ENCODE measurements at regions not wholly inside any gene's neighbourhood (a gene's known extent, or its start where the extent isn't known, plus 50 kb on each side); places are given as distances from the start of the nearest gene placed in this dataset.

DNA sequence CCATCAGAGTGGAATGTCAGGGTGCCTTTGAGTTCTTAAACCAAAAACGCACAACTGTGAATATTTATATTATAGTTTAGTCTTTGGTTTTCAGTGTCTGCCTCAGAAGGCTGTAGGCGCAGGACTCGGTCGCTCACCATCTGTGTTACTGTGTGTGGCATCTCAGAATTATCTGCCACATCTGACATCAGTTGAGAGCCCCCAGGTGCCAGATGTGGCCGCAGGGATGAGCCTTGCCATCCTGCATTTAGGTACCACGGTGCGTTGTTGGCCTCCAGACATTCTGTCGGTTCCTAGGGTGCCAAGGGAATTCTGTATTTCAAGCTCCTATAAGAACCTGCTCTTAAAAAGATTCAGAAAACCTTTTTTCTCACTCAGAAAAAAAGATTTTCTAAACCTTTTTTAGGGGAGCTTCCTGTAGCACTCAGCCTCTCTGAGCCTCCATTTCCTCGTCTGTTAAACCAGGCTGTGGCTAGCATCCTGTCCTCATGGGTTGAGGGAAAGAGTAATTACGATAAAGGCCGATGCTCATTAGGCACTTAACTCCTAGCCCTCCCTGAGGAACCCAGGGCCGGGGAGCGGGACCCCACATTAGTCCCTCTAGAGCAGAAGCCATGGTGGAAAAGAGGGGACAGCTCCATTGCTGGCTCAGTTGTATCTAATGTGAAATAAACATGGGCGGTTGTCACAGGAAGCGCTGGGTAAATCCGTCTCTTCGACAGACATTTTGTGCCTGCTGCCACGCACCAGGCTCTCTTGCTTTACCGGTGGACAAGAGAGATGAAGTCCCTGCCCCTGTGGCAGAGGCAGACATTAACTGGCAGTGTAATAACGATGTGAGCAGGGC lies 70.2 kb upstream of the MORC3 start:
- TF ChIP-seq ZFX (IDR thresholded peaks at IDR 0.05; ENCODE audit: borderline replicate concordance) = no peak
- TF ChIP-seq, protein P1, sequence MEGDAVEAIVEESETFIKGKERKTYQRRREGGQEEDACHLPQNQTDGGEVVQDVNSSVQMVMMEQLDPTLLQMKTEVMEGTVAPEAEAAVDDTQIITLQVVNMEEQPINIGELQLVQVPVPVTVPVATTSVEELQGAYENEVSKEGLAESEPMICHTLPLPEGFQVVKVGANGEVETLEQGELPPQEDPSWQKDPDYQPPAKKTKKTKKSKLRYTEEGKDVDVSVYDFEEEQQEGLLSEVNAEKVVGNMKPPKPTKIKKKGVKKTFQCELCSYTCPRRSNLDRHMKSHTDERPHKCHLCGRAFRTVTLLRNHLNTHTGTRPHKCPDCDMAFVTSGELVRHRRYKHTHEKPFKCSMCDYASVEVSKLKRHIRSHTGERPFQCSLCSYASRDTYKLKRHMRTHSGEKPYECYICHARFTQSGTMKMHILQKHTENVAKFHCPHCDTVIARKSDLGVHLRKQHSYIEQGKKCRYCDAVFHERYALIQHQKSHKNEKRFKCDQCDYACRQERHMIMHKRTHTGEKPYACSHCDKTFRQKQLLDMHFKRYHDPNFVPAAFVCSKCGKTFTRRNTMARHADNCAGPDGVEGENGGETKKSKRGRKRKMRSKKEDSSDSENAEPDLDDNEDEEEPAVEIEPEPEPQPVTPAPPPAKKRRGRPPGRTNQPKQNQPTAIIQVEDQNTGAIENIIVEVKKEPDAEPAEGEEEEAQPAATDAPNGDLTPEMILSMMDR (IDR thresholded peaks at IDR 0.05) = no peak

All from 22Rv1 (cell line).